ENCODE measurements at regions not wholly inside any gene's neighbourhood (a gene's known extent, or its start where the extent isn't known, plus 50 kb on each side); places are given as distances from the start of the nearest gene placed in this dataset.

GRCh38 chr2:145845207-145845894 lies 1325.4 kb upstream of the ZEB2 start:
- DNase-seq, result no peak

DNA sequence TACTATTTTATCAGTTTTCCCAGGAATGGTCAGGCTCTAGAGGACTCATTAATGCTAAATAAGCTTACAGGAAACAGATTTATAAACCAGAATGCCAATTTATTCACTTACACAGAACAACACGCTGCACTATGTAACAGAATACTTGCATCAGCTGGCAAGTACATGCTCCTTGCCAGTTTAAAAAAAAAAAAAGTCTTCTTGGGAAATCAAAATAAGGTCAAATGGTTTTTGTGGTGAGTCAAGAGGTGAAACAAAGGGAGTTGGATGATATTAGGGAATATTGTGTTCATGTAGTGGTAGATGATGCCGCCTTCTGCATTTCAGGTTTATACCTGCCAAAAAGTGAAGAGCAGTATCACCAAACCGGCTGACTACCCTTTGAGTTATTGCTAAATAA lies 1322.1 kb upstream of the ZEB2 start:
- DNase-seq, result no peak

DNA sequence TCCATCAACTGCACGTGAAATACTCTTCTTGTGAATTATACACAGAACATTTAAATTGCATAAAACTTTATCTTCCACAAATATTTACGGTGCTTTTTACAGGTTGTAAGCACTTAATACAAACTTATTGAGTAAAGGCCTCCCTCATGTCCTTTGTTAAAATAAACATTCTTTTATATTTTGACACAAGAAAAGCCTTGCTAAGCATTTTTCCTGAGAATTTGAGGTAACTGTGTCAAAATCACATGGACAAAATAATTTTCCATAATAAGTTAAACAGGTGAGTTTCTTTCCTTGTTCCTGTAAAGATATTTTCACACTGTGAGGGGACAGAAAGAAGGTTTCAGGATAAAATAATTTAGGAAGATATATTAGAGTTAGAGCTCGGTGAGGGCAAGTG lies 1317.1 kb upstream of the ZEB2 start:
- no peak for DNase-seq

GRCh38 chr2:145835665-145836064 lies 1315.7 kb upstream of the ZEB2 start:
- no peak for DNase-seq

GRCh38 chr2:145832681-145833080 lies 1312.8 kb upstream of the ZEB2 start:
- DNase-seq, result no peak

DNA sequence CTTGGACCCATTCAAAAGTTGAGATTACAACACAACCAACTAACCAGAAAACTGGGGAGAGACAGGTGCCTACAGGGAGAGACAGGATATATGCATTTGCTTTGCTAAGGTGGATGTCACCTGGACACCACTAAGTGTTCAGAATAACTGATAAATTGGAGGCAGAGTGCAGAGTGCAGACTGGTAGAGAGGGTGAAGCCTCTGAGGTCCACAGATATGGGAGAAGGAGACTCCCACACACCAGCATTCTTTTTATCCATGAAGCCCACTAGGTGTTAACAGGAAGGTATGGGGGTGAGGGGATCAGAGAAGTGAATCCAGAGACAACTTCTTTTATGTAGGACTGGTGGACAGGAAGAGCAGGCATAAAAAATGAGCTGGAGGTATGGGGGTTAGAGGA lies 1310.0 kb upstream of the ZEB2 start:
- DNase-seq, result no peak

- DNase-seq, result no peak
Measured at GRCh38 chr2:145827235-145827634, 1307.3 kb upstream of the ZEB2 start.

DNA sequence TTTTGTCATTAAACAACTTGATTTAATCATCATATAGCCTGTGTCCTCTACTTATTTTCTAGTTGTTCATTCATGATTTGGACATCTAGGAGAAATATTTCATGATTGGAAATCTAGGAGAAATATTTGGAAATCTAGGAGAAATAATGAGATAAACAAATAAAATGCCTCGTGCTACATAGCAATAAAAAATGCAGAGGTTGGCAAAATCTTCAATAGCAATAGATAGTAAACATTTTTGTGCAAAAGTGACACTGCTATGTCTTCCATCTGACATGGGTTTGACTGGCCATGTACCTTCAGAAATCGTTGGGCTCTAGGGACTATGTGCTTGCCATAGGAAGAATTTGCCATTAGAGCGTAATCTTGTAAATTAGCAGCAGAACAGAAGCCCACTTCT lies 1304.5 kb upstream of the ZEB2 start:
- no peak for DNase-seq

- DNase-seq, result no peak
Measured at GRCh38 chr2:145822892-145823534, 1303.1 kb upstream of the ZEB2 start.

- DNase-seq, result no peak
Measured at GRCh38 chr2:145820651-145821050, 1300.7 kb upstream of the ZEB2 start.

- DNase-seq, result no peak
Measured at GRCh38 chr2:145818890-145819504, 1299.1 kb upstream of the ZEB2 start.

GRCh38 chr2:145815933-145816332 lies 1296.0 kb upstream of the ZEB2 start:
- no peak for DNase-seq

GRCh38 chr2:145813481-145813880 lies 1293.6 kb upstream of the ZEB2 start:
- no peak for DNase-seq

GRCh38 chr2:145812165-145812554 lies 1292.2 kb upstream of the ZEB2 start:
- no peak for DNase-seq

- no peak for DNase-seq
Measured at GRCh38 chr2:145811276-145812164, 1291.6 kb upstream of the ZEB2 start.

- DNase-seq, result no peak
Measured at GRCh38 chr2:145807968-145808367, 1288.0 kb upstream of the ZEB2 start.

GRCh38 chr2:145807554-145807953 lies 1287.6 kb upstream of the ZEB2 start:
- DNase-seq, result no peak

GRCh38 chr2:145806546-145806945 lies 1286.6 kb upstream of the ZEB2 start:
- no peak for DNase-seq

- DNase-seq, result no peak
Measured at GRCh38 chr2:145802133-145802532, 1282.2 kb upstream of the ZEB2 start.

GRCh38 chr2:145801210-145801609 lies 1281.3 kb upstream of the ZEB2 start:
- DNase-seq, result no peak

- DNase-seq, result no peak
Measured at GRCh38 chr2:145800151-145801091, 1280.5 kb upstream of the ZEB2 start.

GRCh38 chr2:145799595-145800108 lies 1279.7 kb upstream of the ZEB2 start:
- DNase-seq, result no peak
